Activated CD8-positive, alpha-beta memory T cell treated with anti-CD3 and anti-CD28 coated beads for 4 hours (primary cell): ENCODE measurements at regions not wholly inside any gene's neighbourhood (a gene's known extent, or its start where the extent isn't known, plus 50 kb on each side); places are given as distances from the start of the nearest gene placed in this dataset.

Experiments used
- DNase-seq, 2 donors: peaks; one replicate each; pipeline ENCODE4 v3.0.0-alpha.2; 2020; ENCODE audit warnings: low read depth in 2 of 2

GRCh38 chr4:182068920-182069319 is 174.3 kb upstream of the TENM3 start:
- DNase-seq: no peak

GRCh38 chr4:182073278-182073677 is 169.9 kb upstream of the TENM3 start:
- DNase-seq: no peak

- no peak for DNase-seq
Observed at GRCh38 chr4:182074139-182074538, 169.1 kb upstream of the TENM3 start.

GRCh38 chr4:182074810-182075209 is 168.4 kb upstream of the TENM3 start:
- DNase-seq: no peak

GRCh38 chr4:182082910-182083309 is 160.3 kb upstream of the TENM3 start:
- DNase-seq: no peak

GRCh38 chr4:182083671-182084410 is 159.4 kb upstream of the TENM3 start:
- DNase-seq: no peak

- no peak for DNase-seq
Observed at GRCh38 chr4:182085051-182085480, 158.1 kb upstream of the TENM3 start.

GRCh38 chr4:182089326-182089725 is 153.9 kb upstream of the TENM3 start:
- no peak for DNase-seq

GRCh38 chr4:182090186-182090585 is 153.0 kb upstream of the TENM3 start:
- no peak for DNase-seq

GRCh38 chr4:182091128-182091527 is 152.1 kb upstream of the TENM3 start:
- DNase-seq: no peak

- DNase-seq: no peak
Observed at GRCh38 chr4:182093431-182093831, 149.8 kb upstream of the TENM3 start.

- DNase-seq: no peak
Observed at GRCh38 chr4:182093935-182094334, 149.3 kb upstream of the TENM3 start.

- DNase-seq: no peak
Observed at GRCh38 chr4:182101618-182102017, 141.6 kb upstream of the TENM3 start.

- no peak for DNase-seq
Observed at GRCh38 chr4:182102576-182102975, 140.6 kb upstream of the TENM3 start.

- DNase-seq: no peak
Observed at GRCh38 chr4:182103614-182104319, 139.4 kb upstream of the TENM3 start.

GRCh38 chr4:182105416-182105815 is 137.8 kb upstream of the TENM3 start:
- no peak for DNase-seq

GRCh38 chr4:182107931-182108330 is 135.3 kb upstream of the TENM3 start:
- DNase-seq: no peak

GRCh38 chr4:182111586-182111985 is 131.6 kb upstream of the TENM3 start:
- no peak for DNase-seq

GRCh38 chr4:182113779-182114178 is 129.4 kb upstream of the TENM3 start:
- no peak for DNase-seq

GRCh38 chr4:182124359-182124758 is 118.8 kb upstream of the TENM3 start:
- DNase-seq: no peak

- DNase-seq: no peak
Observed at GRCh38 chr4:182126096-182126495, 117.1 kb upstream of the TENM3 start.

- no peak for DNase-seq
Observed at GRCh38 chr4:182126603-182127002, 116.6 kb upstream of the TENM3 start.

- no peak for DNase-seq
Observed at GRCh38 chr4:182133033-182133432, 110.2 kb upstream of the TENM3 start.
